Breast epithelium (tissue), 3 donors: ENCODE measurements at regions not wholly inside any gene's neighbourhood (a gene's known extent, or its start where the extent isn't known, plus 50 kb on each side); places are given as distances from the start of the nearest gene placed in this dataset.

Source experiments
- POLR2AphosphoS5 ChIP-seq, 3 donors: sonication (generic); formaldehyde crosslinking; IDR thresholded peaks; one replicate each; pipeline ENCODE4 v1.6.1; 2017; ENCODE audit warnings: antibody characterized with exemption in 3 of 3
- TF ChIP-seq, protein P1 (sequence below), 3 donors: fragments of 450-650 bp; IDR thresholded peaks; one replicate each; pipeline ENCODE4 v1.5.1; 2016 to 2017; ENCODE audit warnings: antibody characterized with exemption in 3 of 3, mild to moderate bottlenecking in 3 of 3, moderate library complexity in 3 of 3

GRCh38 chr3:135567223-135567622 is 398.3 kb upstream of the PPP2R3A start:
- TF ChIP-seq, protein P1, sequence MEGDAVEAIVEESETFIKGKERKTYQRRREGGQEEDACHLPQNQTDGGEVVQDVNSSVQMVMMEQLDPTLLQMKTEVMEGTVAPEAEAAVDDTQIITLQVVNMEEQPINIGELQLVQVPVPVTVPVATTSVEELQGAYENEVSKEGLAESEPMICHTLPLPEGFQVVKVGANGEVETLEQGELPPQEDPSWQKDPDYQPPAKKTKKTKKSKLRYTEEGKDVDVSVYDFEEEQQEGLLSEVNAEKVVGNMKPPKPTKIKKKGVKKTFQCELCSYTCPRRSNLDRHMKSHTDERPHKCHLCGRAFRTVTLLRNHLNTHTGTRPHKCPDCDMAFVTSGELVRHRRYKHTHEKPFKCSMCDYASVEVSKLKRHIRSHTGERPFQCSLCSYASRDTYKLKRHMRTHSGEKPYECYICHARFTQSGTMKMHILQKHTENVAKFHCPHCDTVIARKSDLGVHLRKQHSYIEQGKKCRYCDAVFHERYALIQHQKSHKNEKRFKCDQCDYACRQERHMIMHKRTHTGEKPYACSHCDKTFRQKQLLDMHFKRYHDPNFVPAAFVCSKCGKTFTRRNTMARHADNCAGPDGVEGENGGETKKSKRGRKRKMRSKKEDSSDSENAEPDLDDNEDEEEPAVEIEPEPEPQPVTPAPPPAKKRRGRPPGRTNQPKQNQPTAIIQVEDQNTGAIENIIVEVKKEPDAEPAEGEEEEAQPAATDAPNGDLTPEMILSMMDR (IDR thresholded peaks at IDR 0.05) = no peak
- no peak for TF ChIP-seq POLR2AphosphoS5 (IDR thresholded peaks at IDR 0.05)
